IMR-90 (cell line): ENCODE measurements at regions not wholly inside any gene's neighbourhood (a gene's known extent, or its start where the extent isn't known, plus 50 kb on each side); places are given as distances from the start of the nearest gene placed in this dataset.

Experiments
- ATAC-seq: fragments of 200-7000 bp; cut with Tn5 transposase; 2 replicates; pipeline ENCODE4 v1.9.1; 2020; ENCODE audit warnings: low read depth, mild to moderate bottlenecking, moderate library complexity
- BruUV-seq: library from RNA; stranded (reverse); fragments of 400-500 nt; replicated peaks from 2 replicates; lab custom pipeline; 2021; lab: Mats Ljungman, UMichigan
- CTCF ChIA-PET: fragments of 300-600 bp; formaldehyde crosslinking; extraction: SDS; loops from one replicate; lab custom pipeline; 2021; ENCODE audit warnings: antibody characterized with exemption; lab: Yijun Ruan, JAX
- POLR2A ChIA-PET: fragments of 300-600 bp; sonication (Branson Sonifier 250); formaldehyde crosslinking; loops from one replicate; lab custom pipeline; 2022; ENCODE audit warnings: antibody characterized with exemption; ENCODE audit not compliant: unreplicated experiment; lab: Charles Lee
- DNase-seq: peaks from one replicate; pipeline ENCODE4 v3.0.0; 2013
- H2AFZ ChIP-seq: replicated peaks from 2 replicates; pipeline ENCODE3; 2013; ENCODE audit warnings: low read length, mild to moderate bottlenecking; ENCODE audit not compliant: poor library complexity
- H2AK5ac ChIP-seq: 2 replicates; pipeline ENCODE4 v1.6.1; 2013; ENCODE audit warnings: low read depth, low read length, inconsistent platforms
- H2AK9ac ChIP-seq: replicated peaks from 2 replicates; pipeline ENCODE3; 2013; ENCODE audit warnings: mild to moderate bottlenecking, low read depth, low read length, moderate library complexity; ENCODE audit not compliant: poor library complexity
- H2BK120ac ChIP-seq: 2 replicates; pipeline ENCODE4 v1.6.1; 2013; ENCODE audit warnings: low read depth, low read length, inconsistent platforms
- H2BK15ac ChIP-seq: 3 replicates; pipeline ENCODE4 v1.6.1; 2013; ENCODE audit warnings: low read depth, low read length, inconsistent platforms
- H2BK20ac ChIP-seq: 2 replicates; pipeline ENCODE4 v1.6.1; 2013; ENCODE audit warnings: low read depth, mild to moderate bottlenecking, inconsistent platforms, low read length, moderate library complexity
- H2BK5ac ChIP-seq: 2 replicates; pipeline ENCODE4 v1.6.1; 2013; ENCODE audit warnings: mild to moderate bottlenecking, low read depth, low read length, inconsistent platforms; ENCODE audit not compliant: poor library complexity, severe bottlenecking
- H3K14ac ChIP-seq: replicated peaks from 2 replicates; pipeline ENCODE4 v1.6.1; 2013; ENCODE audit warnings: low read depth, low read length, inconsistent platforms
- H3K18ac ChIP-seq: 2 replicates; pipeline ENCODE4 v1.6.1; 2013; ENCODE audit warnings: low read depth, low read length, control low read depth
- H3K23ac ChIP-seq: 2 replicates; pipeline ENCODE4 v1.6.1; 2013; ENCODE audit warnings: low read depth, low read length, inconsistent platforms
- H3K27ac ChIP-seq: 2 replicates; pipeline ENCODE4 v1.5.1; 2013; ENCODE audit warnings: mild to moderate bottlenecking, control low read depth, low read length; ENCODE audit not compliant: insufficient read depth
- H3K27me3 ChIP-seq: 2 replicates; pipeline ENCODE4 v1.6.1; 2013; ENCODE audit warnings: low read length; ENCODE audit not compliant: control insufficient read depth, insufficient read depth
- H3K36me3 ChIP-seq: 2 replicates; pipeline ENCODE4 v1.6.1; 2013; ENCODE audit warnings: low read length, mixed read lengths; ENCODE audit not compliant: control insufficient read depth, insufficient read depth
- H3K4ac ChIP-seq: 2 replicates; pipeline ENCODE4 v1.6.1; 2013; ENCODE audit warnings: low read depth, low read length, inconsistent platforms
- H3K4me1 ChIP-seq: 2 replicates; pipeline ENCODE4 v1.6.1; 2013; ENCODE audit warnings: low read length, mixed read lengths; ENCODE audit not compliant: control insufficient read depth, insufficient read depth
- H3K4me2 ChIP-seq: 2 replicates; pipeline ENCODE4 v1.6.1; 2013; ENCODE audit warnings: low read depth, mild to moderate bottlenecking, control low read depth, low read length, moderate library complexity
- H3K4me3 ChIP-seq: 2 replicates; pipeline ENCODE4 v1.5.1; 2013; ENCODE audit warnings: low read depth, mild to moderate bottlenecking, control low read depth, low read length, moderate library complexity; ENCODE audit not compliant: insufficient read depth
- H3K56ac ChIP-seq: 2 replicates; pipeline ENCODE4 v1.6.1; 2013; ENCODE audit warnings: low read length, inconsistent platforms; ENCODE audit not compliant: insufficient read depth; ENCODE audit errors: extremely low read depth
- H3K79me1 ChIP-seq, 2 experiments: 2 replicates each; pipeline ENCODE4 v1.6.1; 2013; ENCODE audit warnings: low read length in 2 of 2, inconsistent platforms in 1 of 2, low read depth in 1 of 2
- H3K9ac ChIP-seq: 2 replicates; pipeline ENCODE4 v1.6.1; 2013; ENCODE audit warnings: low read depth, low read length, control low read depth
- H3K9me1 ChIP-seq: 2 replicates; pipeline ENCODE4 v1.6.1; 2013; ENCODE audit warnings: low read length, inconsistent platforms; ENCODE audit not compliant: insufficient read depth
- H3K9me3 ChIP-seq: 2 replicates; pipeline ENCODE4 v1.6.1; 2013; ENCODE audit warnings: low read length; ENCODE audit not compliant: control insufficient read depth, insufficient read depth
- H4K20me1 ChIP-seq: 2 replicates; pipeline ENCODE4 v1.6.1; 2013; ENCODE audit warnings: low read length, inconsistent platforms; ENCODE audit not compliant: insufficient read depth
- H4K5ac ChIP-seq: 2 replicates; pipeline ENCODE4 v1.6.1; 2013; ENCODE audit warnings: mild to moderate bottlenecking, low read depth, low read length, control low read depth
- H4K8ac ChIP-seq, 2 experiments: 2 replicates each; pipeline ENCODE4 v1.6.1; 2013; ENCODE audit warnings: low read depth in 2 of 2, low read length in 2 of 2, control low read depth in 1 of 2, inconsistent platforms in 1 of 2
- H4K91ac ChIP-seq: 2 replicates; pipeline ENCODE4 v1.6.1; 2013; ENCODE audit warnings: low read depth, low read length, inconsistent platforms; ENCODE audit not compliant: insufficient read depth
- BHLHE40 ChIP-seq: fragments of 150-350 bp; IDR thresholded peaks from 2 replicates; pipeline ENCODE4 v1.6.1; 2016; ENCODE audit warnings: mild to moderate bottlenecking, low read depth, low read length
- CEBPB ChIP-seq: IDR thresholded peaks from 2 replicates; pipeline ENCODE4 v1.6.1; 2012; ENCODE audit warnings: low read depth, low read length, improper control_type of control experiment
- CHD1 ChIP-seq: IDR thresholded peaks from 2 replicates; pipeline ENCODE4 v1.6.1; 2012; ENCODE audit warnings: low read depth, low read length, improper control_type of control experiment
- ELK1 ChIP-seq: fragments of 150-350 bp; IDR thresholded peaks from 2 replicates; pipeline ENCODE4 v1.6.1; 2016; ENCODE audit warnings: low read depth, mild to moderate bottlenecking, low read length, moderate library complexity, borderline replicate concordance
- FOS ChIP-seq: fragments of 150-350 bp; IDR thresholded peaks from 2 replicates; pipeline ENCODE4 v1.6.1; 2016; ENCODE audit warnings: low read depth, low read length
- MAFK ChIP-seq: IDR thresholded peaks from 2 replicates; pipeline ENCODE4 v1.6.1; 2012; ENCODE audit warnings: low read depth, low read length, improper control_type of control experiment
- MAZ ChIP-seq: IDR thresholded peaks from 2 replicates; pipeline ENCODE4 v1.6.1; 2012; ENCODE audit warnings: low read depth, mild to moderate bottlenecking, low read length, improper control_type of control experiment, moderate library complexity, borderline replicate concordance
- MXI1 ChIP-seq: IDR thresholded peaks from 2 replicates; pipeline ENCODE4 v1.6.1; 2012; ENCODE audit warnings: low read depth, mild to moderate bottlenecking, low read length, moderate library complexity, borderline replicate concordance
- NFE2L2 ChIP-seq: fragments of 150-350 bp; IDR thresholded peaks from 2 replicates; pipeline ENCODE4 v1.6.1; 2016; ENCODE audit warnings: low read depth, mild to moderate bottlenecking, low read length
- POLR2A ChIP-seq: IDR thresholded peaks from 2 replicates; pipeline ENCODE4 v1.6.1; 2012; ENCODE audit warnings: mild to moderate bottlenecking, low read depth, low read length
- RAD21 ChIP-seq: IDR thresholded peaks from 2 replicates; pipeline ENCODE4 v1.6.1; 2012; ENCODE audit warnings: low read length, improper control_type of control experiment
- RCOR1 ChIP-seq: IDR thresholded peaks from 2 replicates; pipeline ENCODE4 v1.6.1; 2012; ENCODE audit warnings: mild to moderate bottlenecking, low read length, improper control_type of control experiment; ENCODE audit not compliant: insufficient replicate concordance
- RFX5 ChIP-seq: IDR thresholded peaks from 2 replicates; pipeline ENCODE4 v1.8.0; 2012; ENCODE audit warnings: low read depth, mild to moderate bottlenecking, low read length, moderate library complexity
- SMC3 ChIP-seq: fragments of 150-350 bp; IDR thresholded peaks from 2 replicates; pipeline ENCODE4 v1.6.1; 2016; ENCODE audit warnings: low read depth, mild to moderate bottlenecking, antibody characterized with exemption, low read length, moderate library complexity
- WGBS, 2 experiments: methylation state at CpG; one replicate each; pipeline versions ENCODE4 v1.1.5 to v1.1.7; 2013; ENCODE audit warnings: missing lambda C conversion rate in 2 of 2; ENCODE audit not compliant: insufficient read length in 1 of 2; ENCODE audit errors: extremely low coverage in 2 of 2; 5-methylcytosine and 5-hydroxymethylcytosine counted together
- dilution Hi-C: fragments of 300-500 bp; cut with HindIII; formaldehyde crosslinking; loops from one replicate; pipeline ENCODE4 v1.14.3; 2018; ENCODE audit warnings: low sequenced_read_pairs; ENCODE audit not compliant: unreplicated experiment
- in situ Hi-C: fragments of 300-500 bp; cut with MboI; formaldehyde crosslinking; loops from 3 replicates; pipeline ENCODE4 v1.14.3; 2019; ENCODE audit warnings: low sequenced_read_pairs, inconsistent platforms, mixed read lengths
- intact Hi-C: fragments of 100-400 bp; cut with micrococcal nuclease; formaldehyde crosslinking; loops from 2 replicates; pipeline ENCODE4 v1.10.0; 2022
- TF ChIP-seq, protein P1 (sequence below): conservative IDR thresholded peaks from 2 replicates; pipeline ENCODE4 v1.5.1; 2012; ENCODE audit warnings: mild to moderate bottlenecking, low read depth, low read length, improper control_type of control experiment
- TF ChIP-seq, protein P2 (sequence below): fragments of 150-350 bp; IDR thresholded peaks from 2 replicates; pipeline ENCODE4 v1.6.1; 2017; ENCODE audit warnings: mild to moderate bottlenecking, antibody characterized with exemption, low read length, low read depth

DNA sequence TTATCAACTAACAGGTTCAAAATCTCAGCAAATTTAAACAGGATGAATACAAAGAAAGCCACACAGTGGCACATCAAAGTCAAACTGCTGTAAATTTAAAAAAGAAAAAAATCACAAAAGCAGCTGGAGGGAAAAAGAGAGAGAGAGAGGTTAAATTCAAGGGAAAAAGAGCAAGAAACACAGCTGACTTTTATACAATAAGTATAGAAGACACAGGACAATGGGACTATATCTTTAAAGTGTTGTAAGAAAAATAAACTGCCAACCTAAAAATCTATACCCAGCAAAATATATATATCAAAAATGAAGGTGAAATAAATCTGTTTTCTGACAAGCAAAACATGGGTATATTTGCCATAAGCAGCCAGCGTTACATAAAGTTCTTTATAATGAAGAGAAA, 261.5 kb downstream of the TLE1 start:
- TF ChIP-seq, protein P1, sequence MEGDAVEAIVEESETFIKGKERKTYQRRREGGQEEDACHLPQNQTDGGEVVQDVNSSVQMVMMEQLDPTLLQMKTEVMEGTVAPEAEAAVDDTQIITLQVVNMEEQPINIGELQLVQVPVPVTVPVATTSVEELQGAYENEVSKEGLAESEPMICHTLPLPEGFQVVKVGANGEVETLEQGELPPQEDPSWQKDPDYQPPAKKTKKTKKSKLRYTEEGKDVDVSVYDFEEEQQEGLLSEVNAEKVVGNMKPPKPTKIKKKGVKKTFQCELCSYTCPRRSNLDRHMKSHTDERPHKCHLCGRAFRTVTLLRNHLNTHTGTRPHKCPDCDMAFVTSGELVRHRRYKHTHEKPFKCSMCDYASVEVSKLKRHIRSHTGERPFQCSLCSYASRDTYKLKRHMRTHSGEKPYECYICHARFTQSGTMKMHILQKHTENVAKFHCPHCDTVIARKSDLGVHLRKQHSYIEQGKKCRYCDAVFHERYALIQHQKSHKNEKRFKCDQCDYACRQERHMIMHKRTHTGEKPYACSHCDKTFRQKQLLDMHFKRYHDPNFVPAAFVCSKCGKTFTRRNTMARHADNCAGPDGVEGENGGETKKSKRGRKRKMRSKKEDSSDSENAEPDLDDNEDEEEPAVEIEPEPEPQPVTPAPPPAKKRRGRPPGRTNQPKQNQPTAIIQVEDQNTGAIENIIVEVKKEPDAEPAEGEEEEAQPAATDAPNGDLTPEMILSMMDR = no peak
- TF ChIP-seq MAFK (no peak), MAZ (no peak), FOS (no peak), SMC3 (no peak), CEBPB (no peak), ELK1 (no peak), MXI1 (no peak), NFE2L2 (no peak), RCOR1 (no peak), BHLHE40 (no peak), CHD1 (no peak), RFX5 (no peak), POLR2A (no peak), RAD21 (no peak)
- TF ChIP-seq, protein P2, sequence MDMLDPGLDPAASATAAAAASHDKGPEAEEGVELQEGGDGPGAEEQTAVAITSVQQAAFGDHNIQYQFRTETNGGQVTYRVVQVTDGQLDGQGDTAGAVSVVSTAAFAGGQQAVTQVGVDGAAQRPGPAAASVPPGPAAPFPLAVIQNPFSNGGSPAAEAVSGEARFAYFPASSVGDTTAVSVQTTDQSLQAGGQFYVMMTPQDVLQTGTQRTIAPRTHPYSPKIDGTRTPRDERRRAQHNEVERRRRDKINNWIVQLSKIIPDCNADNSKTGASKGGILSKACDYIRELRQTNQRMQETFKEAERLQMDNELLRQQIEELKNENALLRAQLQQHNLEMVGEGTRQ = no peak
- CTCF ChIA-PET = no interaction called here
- H3K4ac ChIP-seq = no peak overlapping the region
- no peak overlapping the region for H3K27ac ChIP-seq
- H3K14ac ChIP-seq = no peak overlapping the region
- peaks cover 2% of the 10 kb centered on the region; the same call in 1 of the 2 replicates for H3K4me1 ChIP-seq
- no peak overlapping the region for H2BK120ac ChIP-seq
- in situ Hi-C loops (no loop called here), dilution Hi-C loops (no loop called here), intact Hi-C loops (no loop called here)
- H4K8ac ChIP-seq = no peak overlapping the region
- no peaks in the 10 kb centered on the region for H3K36me3 ChIP-seq
- DNase-seq (peak; percentile 3), ATAC-seq (no peak)
- H2BK5ac ChIP-seq = no peak overlapping the region
- POLR2A ChIA-PET = no interaction called here
- H2BK15ac ChIP-seq = no peak overlapping the region
- H4K20me1 ChIP-seq = no peaks in the 10 kb centered on the region
- no peaks in the 10 kb centered on the region for H3K79me1 ChIP-seq
- no peak overlapping the region for H3K4me2 ChIP-seq
- H3K56ac ChIP-seq = no peak overlapping the region
- H4K91ac ChIP-seq = no peak overlapping the region
- H2AK5ac ChIP-seq = no peak overlapping the region
- BruUV-seq = no TSS peak
- no peak overlapping the region for H3K9ac ChIP-seq
- H3K9me3 ChIP-seq = peaks cover 7% of the 10 kb centered on the region; the same call in 1 of the 2 replicates
- no peaks in the 10 kb centered on the region for H3K27me3 ChIP-seq
- no peak overlapping the region for H2BK20ac ChIP-seq
- no peaks in the 10 kb centered on the region for H3K9me1 ChIP-seq
- no peak overlapping the region for H4K5ac ChIP-seq
- H3K4me3 ChIP-seq = no peak overlapping the region
- WGBS, 2 experiments = no CpG with 5 or more reads among the region's 1 CpG
- H3K18ac ChIP-seq = no peak overlapping the region
- no peak overlapping the region for H2AFZ ChIP-seq
- no peak overlapping the region for H2AK9ac ChIP-seq
- H3K23ac ChIP-seq = no peak overlapping the region
